ENCODE measurements at regions not wholly inside any gene's neighbourhood (a gene's known extent, or its start where the extent isn't known, plus 50 kb on each side); places are given as distances from the start of the nearest gene placed in this dataset.

GRCh38 chr15:62524848-62525247 lies 359.8 kb upstream of the C2CD4B start:
- TF ChIP-seq PAX5 (IDR thresholded peaks at IDR 0.05; ENCODE audit: insufficient read depth, low read length, severe bottlenecking) (no peak), POLR2AphosphoS5 (IDR thresholded peaks at IDR 0.05; ENCODE audit: low read depth, low read length) (no peak), SPI1 (IDR thresholded peaks at IDR 0.05; ENCODE audit: low read depth, low read length) (no peak), POU2F2 (IDR thresholded peaks at IDR 0.05; ENCODE audit: low read depth, low read length) (no peak), TAF1 (IDR thresholded peaks at IDR 0.05; ENCODE audit: low read depth, low read length) (no peak), POLR2A (IDR thresholded peaks at IDR 0.05; ENCODE audit: low read depth, low read length) (no peak)
- FAIRE-seq (no peak), DNase-seq (ENCODE audit: insufficient read length, low spot score) (no peak)

DNA sequence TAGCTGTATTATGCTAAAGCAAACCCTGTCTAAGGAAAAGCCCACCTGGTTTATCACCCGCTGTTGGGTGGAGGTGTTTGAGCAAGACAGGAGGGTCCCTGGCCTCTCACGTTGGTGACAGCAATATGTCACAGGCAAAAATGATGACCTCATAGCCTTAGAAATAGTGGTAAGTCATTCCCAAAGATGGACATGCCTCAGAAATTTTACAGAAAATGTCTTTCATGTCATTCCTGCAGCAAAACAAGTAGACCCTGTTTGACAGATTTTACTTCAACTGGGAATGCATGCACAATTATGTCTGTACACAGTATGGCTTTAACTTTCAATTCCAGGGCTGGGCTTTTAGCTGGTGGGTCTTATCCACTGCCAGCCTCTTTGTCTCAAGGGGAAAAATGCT lies 362.3 kb upstream of the C2CD4B start:
- FAIRE-seq: no peak
- no peak for DNase-seq (ENCODE audit: insufficient read length, low spot score)
- TF ChIP-seq TAF1 (IDR thresholded peaks at IDR 0.05; ENCODE audit: low read depth, low read length) (no peak), POLR2AphosphoS5 (IDR thresholded peaks at IDR 0.05; ENCODE audit: low read depth, low read length) (no peak), SPI1 (IDR thresholded peaks at IDR 0.05; ENCODE audit: low read depth, low read length) (no peak), PAX5 (IDR thresholded peaks at IDR 0.05; ENCODE audit: insufficient read depth, low read length, severe bottlenecking) (no peak), POLR2A (IDR thresholded peaks at IDR 0.05; ENCODE audit: low read depth, low read length) (no peak), POU2F2 (IDR thresholded peaks at IDR 0.05; ENCODE audit: low read depth, low read length) (no peak)

DNA sequence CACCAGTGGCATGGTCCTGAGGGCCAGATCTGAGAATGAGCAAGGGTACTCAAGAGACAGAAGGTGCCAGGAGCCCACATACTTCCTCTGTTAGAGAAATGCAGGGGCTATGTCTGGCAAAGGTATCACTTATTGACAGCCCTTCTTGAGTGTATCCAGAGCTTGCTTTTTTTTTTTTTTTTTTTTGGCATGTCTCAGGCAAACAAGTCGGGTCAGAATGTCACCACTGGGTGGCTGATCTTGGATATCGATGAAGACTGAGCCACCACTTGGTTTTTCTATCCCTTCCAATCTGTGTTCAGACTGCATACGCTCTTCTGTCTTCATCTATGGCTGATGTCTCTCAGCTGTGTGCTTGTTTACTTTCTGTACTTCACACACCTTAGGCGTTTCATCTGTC lies 363.4 kb upstream of the C2CD4B start:
- DNase-seq (ENCODE audit: insufficient read length, low spot score): no peak
- no peak for TF ChIP-seq TAF1 (IDR thresholded peaks at IDR 0.05; ENCODE audit: low read depth, low read length)
- no peak for TF ChIP-seq SPI1 (IDR thresholded peaks at IDR 0.05; ENCODE audit: low read depth, low read length)
- TF ChIP-seq POLR2AphosphoS5 (IDR thresholded peaks at IDR 0.05; ENCODE audit: low read depth, low read length): no peak
- TF ChIP-seq POLR2A (IDR thresholded peaks at IDR 0.05; ENCODE audit: low read depth, low read length): no peak
- TF ChIP-seq PAX5 (IDR thresholded peaks at IDR 0.05; ENCODE audit: insufficient read depth, low read length, severe bottlenecking): no peak
- no peak for TF ChIP-seq POU2F2 (IDR thresholded peaks at IDR 0.05; ENCODE audit: low read depth, low read length)
- no peak for FAIRE-seq

DNA sequence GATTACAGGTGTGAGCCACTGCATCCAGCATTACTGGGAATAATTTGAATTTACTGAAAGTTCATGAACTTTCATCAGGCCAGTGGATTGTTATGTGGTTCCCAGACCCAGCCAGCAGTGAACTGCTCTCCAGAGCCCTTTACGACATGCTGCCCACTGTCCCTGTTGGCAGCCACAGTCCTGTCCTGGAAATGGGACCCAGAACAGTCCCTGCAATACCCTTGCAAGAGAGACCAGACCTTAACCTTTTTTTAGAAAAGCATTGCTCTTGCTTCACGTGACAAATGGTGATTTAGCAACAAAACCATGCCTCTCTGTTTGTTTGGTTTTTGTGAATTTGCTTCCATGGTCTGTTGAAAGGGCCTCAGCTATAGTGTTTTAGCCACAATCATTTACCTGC lies 367.3 kb upstream of the C2CD4B start:
- DNase-seq (ENCODE audit: insufficient read length, low spot score) (no peak), FAIRE-seq (no peak)
- TF ChIP-seq POLR2A (IDR thresholded peaks at IDR 0.05; ENCODE audit: low read depth, low read length) (no peak), TAF1 (IDR thresholded peaks at IDR 0.05; ENCODE audit: low read depth, low read length) (no peak), SPI1 (IDR thresholded peaks at IDR 0.05; ENCODE audit: low read depth, low read length) (no peak), PAX5 (IDR thresholded peaks at IDR 0.05; ENCODE audit: insufficient read depth, low read length, severe bottlenecking) (no peak), POU2F2 (IDR thresholded peaks at IDR 0.05; ENCODE audit: low read depth, low read length) (no peak), POLR2AphosphoS5 (IDR thresholded peaks at IDR 0.05; ENCODE audit: low read depth, low read length) (no peak)

DNA sequence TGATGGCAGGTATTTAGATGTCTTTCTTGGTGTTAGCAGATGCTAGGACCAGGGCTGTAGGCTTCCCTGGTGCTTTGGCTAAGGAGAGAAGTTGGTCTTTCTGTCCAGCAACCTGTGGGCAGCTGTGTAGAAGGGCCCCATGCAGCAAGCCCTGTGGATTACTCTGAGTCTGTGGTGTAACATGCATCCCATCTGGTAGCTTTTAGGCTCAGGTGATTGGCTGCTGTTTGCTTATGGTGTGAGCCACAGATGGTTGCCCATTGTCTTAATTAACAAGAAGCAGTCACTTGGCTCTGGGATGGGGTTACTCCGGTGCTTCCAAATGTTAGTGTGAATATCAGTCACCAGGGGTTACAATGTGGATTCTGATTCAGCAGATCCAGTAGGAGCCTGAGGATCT lies 368.6 kb upstream of the C2CD4B start:
- DNase-seq (ENCODE audit: insufficient read length, low spot score) (no peak), FAIRE-seq (no peak)
- TF ChIP-seq POLR2A (IDR thresholded peaks at IDR 0.05; ENCODE audit: low read depth, low read length): no peak
- no peak for TF ChIP-seq POU2F2 (IDR thresholded peaks at IDR 0.05; ENCODE audit: low read depth, low read length)
- no peak for TF ChIP-seq TAF1 (IDR thresholded peaks at IDR 0.05; ENCODE audit: low read depth, low read length)
- no peak for TF ChIP-seq PAX5 (IDR thresholded peaks at IDR 0.05; ENCODE audit: insufficient read depth, low read length, severe bottlenecking)

DNA sequence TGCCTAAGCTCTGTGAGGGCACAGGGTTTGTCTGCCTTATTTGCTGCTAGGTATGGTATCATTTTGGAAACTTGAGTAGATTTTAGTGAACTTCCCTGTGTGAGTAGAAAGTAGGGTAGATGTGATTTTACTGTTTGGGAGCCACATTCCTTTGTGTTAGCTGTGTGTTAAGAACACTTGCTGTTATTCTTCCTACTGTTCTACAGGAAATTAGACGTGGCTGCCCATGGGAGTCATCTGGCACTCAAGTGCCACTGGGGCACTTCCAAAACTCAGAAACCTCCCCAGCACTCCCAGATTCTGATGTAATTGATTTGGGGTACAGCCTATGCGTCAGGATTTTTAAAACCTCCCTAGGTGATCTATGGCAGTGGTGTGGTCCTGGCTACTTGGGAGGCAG lies 369.9 kb upstream of the C2CD4B start:
- TF ChIP-seq TAF1 (IDR thresholded peaks at IDR 0.05; ENCODE audit: low read depth, low read length) (no peak), POLR2A (IDR thresholded peaks at IDR 0.05; ENCODE audit: low read depth, low read length) (no peak), POU2F2 (IDR thresholded peaks at IDR 0.05; ENCODE audit: low read depth, low read length) (no peak), PAX5 (IDR thresholded peaks at IDR 0.05; ENCODE audit: insufficient read depth, low read length, severe bottlenecking) (no peak), SPI1 (IDR thresholded peaks at IDR 0.05; ENCODE audit: low read depth, low read length) (no peak), POLR2AphosphoS5 (IDR thresholded peaks at IDR 0.05; ENCODE audit: low read depth, low read length) (no peak)
- FAIRE-seq: no peak
- no peak for DNase-seq (ENCODE audit: insufficient read length, low spot score)

DNA sequence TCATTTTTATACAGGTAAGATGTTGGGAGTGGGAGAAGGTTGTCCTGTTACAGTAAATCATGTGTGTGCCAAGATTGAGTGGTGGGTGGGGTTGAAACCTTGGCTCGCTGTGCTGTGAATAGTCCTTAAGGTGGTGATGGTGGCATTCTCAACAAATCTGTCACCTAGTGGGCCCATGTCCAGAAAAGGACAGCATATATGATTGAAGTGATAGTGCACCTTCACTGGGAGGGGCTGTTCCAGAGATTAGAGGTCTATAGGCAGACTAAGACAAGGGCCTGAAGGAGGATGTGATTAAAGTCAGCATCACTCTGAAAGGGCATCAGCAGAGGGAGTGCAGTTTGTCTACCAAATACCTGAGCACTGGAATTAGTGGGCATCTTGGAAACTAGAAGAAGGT lies 374.2 kb upstream of the C2CD4B start:
- DNase-seq (ENCODE audit: insufficient read length, low spot score): no peak
- no peak for FAIRE-seq
- TF ChIP-seq POLR2AphosphoS5 (IDR thresholded peaks at IDR 0.05; ENCODE audit: low read depth, low read length) (no peak), SPI1 (IDR thresholded peaks at IDR 0.05; ENCODE audit: low read depth, low read length) (no peak), POU2F2 (IDR thresholded peaks at IDR 0.05; ENCODE audit: low read depth, low read length) (no peak), PAX5 (IDR thresholded peaks at IDR 0.05; ENCODE audit: insufficient read depth, low read length, severe bottlenecking) (no peak), TAF1 (IDR thresholded peaks at IDR 0.05; ENCODE audit: low read depth, low read length) (no peak), POLR2A (IDR thresholded peaks at IDR 0.05; ENCODE audit: low read depth, low read length) (no peak)

- FAIRE-seq (no peak), DNase-seq (ENCODE audit: insufficient read length, low spot score) (no peak)
- TF ChIP-seq PAX5 (IDR thresholded peaks at IDR 0.05; ENCODE audit: insufficient read depth, low read length, severe bottlenecking) (no peak), TAF1 (IDR thresholded peaks at IDR 0.05; ENCODE audit: low read depth, low read length) (no peak), POU2F2 (IDR thresholded peaks at IDR 0.05; ENCODE audit: low read depth, low read length) (no peak), POLR2A (IDR thresholded peaks at IDR 0.05; ENCODE audit: low read depth, low read length) (no peak), POLR2AphosphoS5 (IDR thresholded peaks at IDR 0.05; ENCODE audit: low read depth, low read length) (no peak), SPI1 (IDR thresholded peaks at IDR 0.05; ENCODE audit: low read depth, low read length) (no peak)
Measured at GRCh38 chr15:62541250-62541649, 376.2 kb upstream of the C2CD4B start.

DNA sequence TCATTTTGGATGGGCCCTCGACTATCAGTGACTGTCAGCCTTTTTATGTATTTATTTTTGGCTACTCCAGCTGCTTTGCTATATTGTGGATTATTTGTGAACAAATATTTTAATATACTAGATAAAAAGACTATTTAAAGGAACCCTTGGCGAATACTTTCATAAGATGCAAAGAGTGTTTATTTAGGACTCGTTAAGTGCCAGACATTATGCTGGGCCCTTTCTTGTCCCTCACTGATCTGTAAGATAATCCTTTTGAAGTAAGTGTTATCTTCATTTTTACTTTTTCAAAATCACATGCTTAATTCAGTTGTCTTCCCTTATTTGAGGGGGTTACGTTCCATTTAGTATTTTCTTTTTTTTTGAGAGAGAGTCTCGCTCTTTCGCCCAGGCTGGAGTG lies 376.8 kb upstream of the C2CD4B start:
- TF ChIP-seq SPI1 (IDR thresholded peaks at IDR 0.05; ENCODE audit: low read depth, low read length) (no peak), PAX5 (IDR thresholded peaks at IDR 0.05; ENCODE audit: insufficient read depth, low read length, severe bottlenecking) (no peak), POU2F2 (IDR thresholded peaks at IDR 0.05; ENCODE audit: low read depth, low read length) (no peak), POLR2A (IDR thresholded peaks at IDR 0.05; ENCODE audit: low read depth, low read length) (no peak), POLR2AphosphoS5 (IDR thresholded peaks at IDR 0.05; ENCODE audit: low read depth, low read length) (no peak), TAF1 (IDR thresholded peaks at IDR 0.05; ENCODE audit: low read depth, low read length) (no peak)
- DNase-seq (ENCODE audit: insufficient read length, low spot score) (no peak), FAIRE-seq (no peak)

- FAIRE-seq (no peak), DNase-seq (ENCODE audit: insufficient read length, low spot score) (no peak)
- TF ChIP-seq PAX5 (IDR thresholded peaks at IDR 0.05; ENCODE audit: insufficient read depth, low read length, severe bottlenecking) (no peak), POLR2A (IDR thresholded peaks at IDR 0.05; ENCODE audit: low read depth, low read length) (no peak), POU2F2 (IDR thresholded peaks at IDR 0.05; ENCODE audit: low read depth, low read length) (no peak), TAF1 (IDR thresholded peaks at IDR 0.05; ENCODE audit: low read depth, low read length) (no peak), POLR2AphosphoS5 (IDR thresholded peaks at IDR 0.05; ENCODE audit: low read depth, low read length) (no peak), SPI1 (IDR thresholded peaks at IDR 0.05; ENCODE audit: low read depth, low read length) (no peak)
Measured at GRCh38 chr15:62544446-62544845, 379.4 kb upstream of the C2CD4B start.
